UCSD-AML1 (cell line): ENCODE measurements at regions not wholly inside any gene's neighbourhood (a gene's known extent, or its start where the extent isn't known, plus 50 kb on each side); places are given as distances from the start of the nearest gene placed in this dataset.

Experiments
- DNase-seq: peaks from one replicate; lab custom pipeline; 2025; ENCODE audit not compliant: unreplicated experiment; lab: John Stamatoyannopoulos, UW

DNA sequence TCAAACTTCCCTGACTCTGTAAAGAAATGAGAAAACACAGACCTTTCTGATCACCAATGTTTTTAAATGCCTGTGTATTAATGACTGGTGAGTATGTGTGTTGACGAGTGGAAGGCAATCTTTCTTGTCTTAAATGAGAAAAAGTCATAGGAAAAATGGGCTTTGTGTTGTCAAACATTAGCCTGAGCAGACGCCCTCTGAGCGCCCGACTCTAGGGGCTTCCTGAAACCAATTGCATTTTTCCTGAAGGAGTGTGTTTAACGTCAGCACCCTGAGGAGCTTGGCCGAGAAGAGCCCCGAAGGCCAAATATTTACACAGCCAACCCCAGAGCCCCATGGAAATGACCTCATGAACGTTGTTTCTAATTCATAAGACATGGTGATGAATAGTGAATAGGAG, 154.3 kb downstream of the PHF2 start:
- no peak for DNase-seq

DNA sequence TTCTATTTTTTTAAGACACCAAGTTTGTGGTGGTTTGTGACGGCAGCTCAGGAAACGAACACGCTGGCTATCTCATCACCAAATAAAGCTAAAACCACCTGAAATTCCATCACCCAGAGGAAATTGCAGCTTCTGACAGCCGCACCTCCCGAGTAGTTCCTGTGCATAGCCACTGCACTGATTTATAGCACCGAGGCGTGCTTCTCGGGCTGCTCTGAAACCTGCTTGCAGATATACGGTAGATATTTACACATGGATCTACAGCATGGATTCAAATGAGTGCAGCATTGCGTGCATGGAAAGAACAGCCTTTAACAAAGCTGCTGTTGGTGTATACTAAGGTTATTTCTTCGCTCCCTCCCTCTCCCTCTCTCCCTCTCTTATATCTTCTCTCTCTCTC, 153.8 kb downstream of the PHF2 start:
- DNase-seq: no peak
